ENCODE measurements at regions not wholly inside any gene's neighbourhood (a gene's known extent, or its start where the extent isn't known, plus 50 kb on each side); places are given as distances from the start of the nearest gene placed in this dataset.

DNA sequence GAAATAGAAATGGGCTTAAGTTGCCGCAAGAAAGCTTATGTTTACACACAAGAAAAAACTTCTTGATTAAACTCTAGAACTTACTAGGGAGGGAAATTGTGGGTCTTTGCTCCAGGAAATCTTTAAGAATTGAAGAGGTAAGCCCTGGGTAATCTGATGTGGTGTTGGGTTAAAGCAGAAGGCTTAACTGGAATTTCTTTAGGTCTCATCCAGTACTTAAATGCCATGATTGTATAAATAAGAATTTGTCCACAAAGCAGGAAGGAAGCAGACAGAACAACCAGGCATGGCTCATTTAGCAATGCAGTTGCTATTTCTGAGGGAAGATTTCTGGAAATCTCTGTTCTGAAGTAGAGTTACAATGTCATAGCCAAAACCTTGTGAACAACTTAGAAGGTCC is 360.4 kb downstream of the KLF5 start:
- no peak for DNase-seq (ENCODE audit: low read depth in 2 of 2, low spot score in 1 of 2)

DNA sequence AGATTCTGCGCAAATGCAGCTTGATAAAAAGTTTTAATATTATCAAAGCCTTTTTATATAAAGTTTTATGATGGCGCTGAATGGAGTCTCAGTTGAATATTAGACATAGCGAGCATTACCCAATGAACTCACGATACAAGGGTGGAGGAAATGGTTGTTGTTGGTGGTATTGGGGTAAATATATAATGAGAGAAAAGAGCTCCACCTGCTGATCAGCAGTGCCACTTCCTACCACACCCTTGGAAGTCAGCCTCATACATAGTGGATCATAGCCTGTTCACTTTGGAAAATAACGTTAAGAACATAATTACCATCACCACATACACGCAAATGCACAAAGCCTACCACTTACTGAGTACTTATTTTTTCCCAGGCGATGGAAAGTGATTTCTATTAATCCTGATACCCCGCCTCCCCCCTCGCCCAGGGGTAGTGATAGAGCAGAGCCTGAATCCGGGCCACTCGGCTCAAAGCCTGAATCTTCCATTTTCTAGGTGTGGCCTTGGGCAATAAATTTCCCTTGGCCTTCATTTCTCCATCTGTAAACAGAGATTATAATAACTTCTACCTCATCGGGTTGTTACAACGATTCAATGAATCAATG is 358.3 kb downstream of the KLF5 start:
- DNase-seq (ENCODE audit: low read depth in 2 of 2, low spot score in 1 of 2): no peak

DNA sequence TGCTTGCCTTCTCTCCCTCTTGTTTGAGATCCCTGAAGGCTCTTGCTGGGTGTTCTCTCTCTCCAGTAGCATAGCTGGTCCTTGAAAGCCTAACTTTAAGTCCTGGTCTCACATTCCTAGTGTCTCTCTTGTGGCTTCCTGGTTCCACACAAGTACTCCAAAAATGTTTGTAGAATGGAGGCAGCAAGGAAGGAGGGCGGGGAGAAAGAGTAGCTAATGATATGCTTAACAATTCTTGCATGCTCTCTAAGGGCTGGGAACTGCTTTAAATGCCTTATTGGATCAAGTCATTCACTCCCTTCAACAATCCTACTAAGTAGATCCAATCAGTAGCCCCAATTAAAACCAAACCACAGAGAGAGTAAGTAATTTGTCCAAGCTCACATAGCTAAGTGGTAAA is 357.3 kb downstream of the KLF5 start:
- no peak for DNase-seq (ENCODE audit: low read depth in 2 of 2, low spot score in 1 of 2)

DNA sequence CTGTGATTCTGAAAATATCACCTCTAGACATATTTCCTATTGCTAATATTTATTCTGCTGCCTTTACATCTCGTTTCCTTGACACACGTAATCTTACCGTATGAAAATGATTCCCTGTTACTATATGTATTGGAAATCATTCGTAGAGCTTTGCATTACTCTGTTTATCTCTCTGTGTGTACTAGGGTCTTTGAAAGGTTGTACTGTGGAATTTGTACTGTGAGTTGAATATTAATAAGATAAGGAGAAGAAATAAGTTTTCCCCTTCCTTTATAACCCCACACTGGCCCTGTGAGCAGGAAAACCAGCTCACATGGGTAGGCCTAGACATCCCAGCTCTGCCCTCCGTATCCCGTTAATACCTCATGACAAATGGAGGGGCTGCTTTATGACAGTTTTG is 354.9 kb downstream of the KLF5 start:
- no peak for DNase-seq (ENCODE audit: low read depth in 2 of 2, low spot score in 1 of 2)

DNA sequence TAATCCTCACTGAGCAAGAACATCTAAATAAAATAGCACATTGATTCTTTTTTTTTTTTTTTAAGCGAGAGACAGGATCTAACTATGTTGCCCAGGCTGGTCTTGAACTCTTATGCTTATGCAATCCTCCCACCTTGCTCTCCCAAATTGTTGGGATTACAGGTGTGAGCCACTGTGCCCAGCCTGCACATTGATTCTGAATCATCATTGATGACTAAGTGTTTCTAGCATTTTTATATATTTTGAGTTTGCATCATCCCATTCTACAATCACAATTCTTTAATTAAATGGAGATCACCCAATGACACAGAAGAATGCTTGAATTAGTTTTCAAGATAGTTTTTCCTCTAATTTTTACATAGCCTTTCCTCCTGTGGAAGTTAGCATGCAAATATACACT is 354.1 kb downstream of the KLF5 start:
- DNase-seq (ENCODE audit: low read depth in 2 of 2, low spot score in 1 of 2): no peak

DNA sequence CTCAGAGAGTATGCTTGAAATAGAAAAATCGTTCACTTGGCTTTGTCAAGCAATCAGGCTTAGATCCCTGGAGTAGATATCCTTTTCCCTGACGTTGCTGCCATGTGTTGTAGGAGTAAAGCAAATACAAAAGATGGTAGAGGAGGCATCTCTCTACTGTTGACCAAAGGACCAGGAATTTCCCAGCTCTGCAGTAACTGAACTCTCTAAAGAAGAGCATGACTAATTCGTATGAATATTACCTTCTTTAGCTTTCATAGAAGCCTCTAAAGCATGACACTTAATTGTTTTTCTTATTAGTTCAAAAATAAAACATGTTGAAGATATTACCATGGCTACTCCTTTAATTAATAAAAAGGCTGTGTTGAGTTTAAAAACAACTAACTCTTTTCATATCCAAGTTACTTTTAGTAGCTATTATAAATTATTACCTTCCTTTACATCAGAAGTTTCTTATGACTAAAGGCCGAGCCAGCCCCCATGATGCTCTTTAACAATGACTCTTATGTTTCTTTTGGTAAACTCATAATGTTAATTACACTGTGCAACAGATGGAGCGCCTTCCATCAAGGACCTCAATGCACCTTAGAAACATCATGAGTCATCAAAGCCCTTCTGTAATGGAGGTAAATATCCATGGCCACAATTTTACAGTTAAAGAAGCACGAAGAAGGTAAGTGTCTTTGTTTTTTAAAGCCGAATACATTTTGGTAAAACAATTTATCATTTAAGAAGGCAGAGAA is 352.4 kb downstream of the KLF5 start:
- no peak for DNase-seq (ENCODE audit: low read depth in 2 of 2, low spot score in 1 of 2)

DNA sequence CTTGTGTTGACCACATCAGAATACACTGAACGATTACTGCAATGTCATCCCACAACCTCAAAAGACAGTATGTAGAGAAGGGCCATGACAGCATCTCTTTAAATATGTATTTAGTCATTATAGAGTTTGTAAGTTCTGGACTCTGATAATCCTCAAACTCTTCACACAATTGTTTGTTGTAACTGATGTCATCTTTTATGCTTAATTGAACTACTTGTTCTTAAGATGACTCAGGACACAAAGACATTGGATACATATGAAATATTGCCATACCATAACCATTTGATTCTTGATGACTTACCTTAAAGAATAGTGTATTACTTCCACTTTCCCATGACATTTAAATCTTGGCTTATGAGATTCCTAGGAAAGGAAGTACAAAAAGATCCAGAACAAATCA is 347.6 kb downstream of the KLF5 start:
- DNase-seq (ENCODE audit: low read depth in 2 of 2, low spot score in 1 of 2): no peak

DNA sequence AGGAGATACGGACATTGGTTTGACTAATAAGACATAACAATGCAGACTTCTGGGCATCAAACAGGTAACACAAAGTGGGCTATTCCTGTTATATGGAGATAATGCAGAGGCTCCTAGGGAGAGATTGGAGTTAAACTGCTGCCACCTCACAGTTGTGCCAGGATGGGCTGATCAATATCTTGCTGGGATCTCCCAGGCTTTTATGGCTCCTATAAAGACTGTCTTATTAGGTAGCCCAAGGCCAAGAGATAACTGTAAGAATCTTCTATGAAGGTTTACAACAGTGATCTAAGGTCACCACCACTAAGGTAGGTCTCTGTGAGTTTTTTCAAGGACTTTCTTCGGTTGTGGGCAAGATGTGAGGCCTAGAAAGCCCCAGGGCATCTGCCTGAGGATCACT is 345.8 kb downstream of the KLF5 start:
- no peak for DNase-seq (ENCODE audit: low read depth in 2 of 2, low spot score in 1 of 2)

DNA sequence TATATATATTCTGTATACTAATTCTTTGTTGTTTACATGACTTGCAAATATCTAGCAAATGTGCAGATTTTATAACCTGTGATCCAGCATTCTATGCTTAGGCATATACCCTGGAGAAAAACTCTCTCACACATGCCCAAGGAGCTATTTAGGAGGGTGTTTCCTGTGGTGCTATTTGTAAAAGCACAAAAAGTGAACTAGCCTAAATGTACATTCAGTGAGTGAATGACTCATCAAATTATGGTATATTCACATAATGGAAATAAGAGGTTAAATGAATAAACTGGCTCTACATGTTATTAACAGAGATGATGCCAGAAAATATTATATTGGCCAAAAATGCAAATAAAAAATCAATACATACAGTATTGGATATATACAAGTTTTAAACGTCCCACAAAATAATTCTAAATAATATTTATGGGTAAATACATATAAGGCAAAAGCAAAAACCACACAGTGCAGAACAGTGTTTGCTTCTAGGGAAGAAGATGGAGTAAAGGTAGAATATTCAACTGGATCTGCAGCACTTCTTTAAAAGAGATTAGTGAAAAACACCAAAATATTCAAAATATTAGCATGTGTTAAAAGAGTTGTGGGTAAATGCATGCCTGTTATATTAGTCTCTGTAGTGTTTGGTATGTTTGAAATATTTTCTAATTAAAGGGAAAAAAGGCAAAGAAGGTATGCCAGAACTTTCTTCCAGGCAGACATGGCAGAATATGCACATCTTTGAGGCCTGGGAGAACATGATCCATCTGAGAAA is 344.7 kb downstream of the KLF5 start:
- no peak for DNase-seq (ENCODE audit: low read depth in 2 of 2, low spot score in 1 of 2)

DNA sequence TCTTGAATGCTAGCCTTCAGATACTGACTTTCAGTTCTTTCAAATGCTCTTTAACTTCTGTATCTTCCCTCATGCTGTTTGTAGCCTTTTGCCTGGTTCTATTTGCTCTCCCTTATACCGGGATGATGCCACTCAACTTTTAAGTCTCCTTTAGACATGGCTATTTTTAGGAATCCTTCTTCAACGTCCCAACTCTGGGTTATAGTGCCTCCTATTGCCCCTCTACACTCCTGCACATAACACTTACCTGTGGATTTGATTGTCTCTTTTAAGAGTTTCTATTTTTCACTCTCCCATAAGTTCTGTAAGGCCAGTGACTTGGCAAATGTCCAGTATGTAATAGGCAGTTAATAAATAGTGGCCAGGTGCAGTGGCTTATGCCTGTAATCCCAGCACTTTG is 343.0 kb downstream of the KLF5 start:
- no peak for DNase-seq (ENCODE audit: low read depth in 2 of 2, low spot score in 1 of 2)

DNA sequence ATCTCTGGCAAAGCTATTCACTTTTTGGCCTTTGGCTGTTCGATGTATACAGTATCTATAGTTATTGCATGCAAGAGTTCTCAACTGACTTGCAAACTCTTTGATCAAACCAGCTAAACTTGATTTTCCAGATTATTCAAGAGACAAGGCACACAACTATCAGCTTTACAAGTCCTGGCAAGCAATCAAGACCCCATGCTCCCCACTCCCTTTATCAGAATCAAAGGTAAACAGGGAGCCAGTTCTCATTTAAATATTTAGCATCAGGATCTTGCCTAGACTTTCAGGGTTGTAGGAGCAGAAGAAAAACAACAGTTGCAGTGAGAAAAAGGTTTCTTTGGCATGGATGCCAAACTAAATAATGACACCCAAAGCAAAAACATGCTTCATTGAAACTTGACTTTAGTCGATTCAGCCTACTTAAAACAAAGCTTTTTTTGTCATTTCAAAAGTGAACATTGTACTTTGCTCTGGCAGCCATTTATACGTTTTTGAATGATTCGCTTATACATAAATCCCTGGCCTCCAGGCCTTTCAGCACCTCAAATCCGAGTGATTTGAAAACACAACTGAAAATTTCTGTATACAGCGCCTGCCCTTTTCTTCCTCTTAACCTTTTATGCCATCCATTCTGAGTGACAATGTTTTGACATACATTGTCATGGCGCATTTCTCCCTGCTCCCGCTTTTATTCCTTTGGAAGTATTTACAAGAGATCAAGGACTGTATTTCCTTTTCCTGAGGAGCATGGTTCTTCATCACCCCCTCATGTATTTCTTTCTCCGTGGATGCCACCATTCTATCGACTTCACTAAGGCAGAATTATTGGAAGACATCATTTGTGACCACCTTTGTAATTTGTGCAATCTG is 340.8 kb downstream of the KLF5 start:
- DNase-seq (ENCODE audit: low read depth in 2 of 2, low spot score in 1 of 2): no peak

DNA sequence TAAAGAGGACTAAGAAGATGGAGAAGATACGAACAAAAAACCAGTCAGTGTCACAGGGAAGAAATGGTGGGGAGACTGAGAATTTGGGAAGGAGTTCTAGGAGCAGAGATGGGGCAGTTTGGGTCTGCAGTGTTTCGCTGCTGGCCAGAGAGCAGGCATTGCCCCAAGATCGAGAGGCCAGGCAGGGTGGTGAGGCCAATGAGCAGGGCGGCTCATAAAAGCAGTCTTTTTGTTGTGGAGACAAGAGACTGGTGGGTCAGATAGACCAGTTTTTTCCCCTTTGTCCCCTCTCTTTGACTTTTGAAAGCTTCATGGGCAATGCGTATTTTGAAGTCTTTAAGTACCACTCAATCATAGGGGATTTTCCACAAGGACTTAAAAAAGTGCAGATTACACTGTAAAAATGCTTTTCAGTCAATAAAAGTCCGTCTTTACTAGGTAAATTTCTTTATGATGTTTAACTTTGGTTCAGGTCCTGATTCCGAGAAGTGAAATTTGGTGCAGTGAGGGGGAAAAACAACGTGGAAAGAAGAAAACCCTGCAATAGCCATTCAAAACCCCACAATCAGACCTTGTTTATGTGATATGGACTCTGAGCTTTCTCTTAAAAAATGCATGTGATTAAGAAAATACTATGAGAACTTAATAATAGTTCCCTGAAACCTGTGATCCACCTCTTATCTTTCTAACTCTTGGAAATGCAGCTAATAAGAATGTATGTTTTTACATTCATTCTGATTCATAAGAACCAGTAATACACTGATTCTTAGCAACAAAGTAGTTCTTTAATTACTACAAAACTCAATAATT is 338.9 kb downstream of the KLF5 start:
- no peak for DNase-seq (ENCODE audit: low read depth in 2 of 2, low spot score in 1 of 2)

DNA sequence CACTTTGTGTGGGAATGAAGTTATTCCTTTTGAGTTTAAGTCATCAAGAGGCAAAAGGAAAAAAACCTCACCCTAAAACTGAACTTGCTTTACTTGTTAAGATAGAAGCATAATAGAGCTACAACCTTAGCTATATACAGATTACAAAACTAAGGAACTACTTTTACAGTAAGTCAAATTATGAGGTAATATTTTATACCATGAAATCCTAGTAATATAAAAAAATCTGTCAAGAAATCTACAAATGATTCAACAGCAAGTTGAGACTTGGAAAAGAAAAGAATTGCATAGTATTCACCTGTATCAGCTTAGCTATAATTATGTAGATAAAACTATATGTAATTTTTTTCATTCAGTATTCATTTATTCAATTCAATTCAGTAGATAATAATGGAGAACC is 335.3 kb downstream of the KLF5 start:
- DNase-seq (ENCODE audit: low read depth in 2 of 2, low spot score in 1 of 2): no peak

DNA sequence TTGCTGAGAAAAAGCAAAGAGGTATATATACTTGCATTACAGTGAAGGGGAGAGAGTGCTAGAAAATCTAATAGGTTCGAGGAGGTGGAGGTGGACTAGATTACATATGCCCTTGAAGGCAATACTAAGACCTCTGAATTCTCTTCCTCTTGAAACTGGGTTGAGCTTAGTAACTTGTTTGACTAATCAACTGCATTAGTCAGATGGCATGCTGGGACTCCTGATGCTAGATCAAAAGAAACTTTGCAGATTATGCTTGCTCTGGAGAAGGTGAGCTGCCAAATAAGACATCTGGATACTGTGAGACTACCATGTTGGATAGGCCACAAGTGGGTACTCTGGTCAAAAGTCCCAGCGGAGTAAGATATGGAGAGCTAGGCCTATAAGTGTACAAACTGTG is 331.3 kb downstream of the KLF5 start:
- DNase-seq (ENCODE audit: low read depth in 2 of 2, low spot score in 1 of 2): no peak

DNA sequence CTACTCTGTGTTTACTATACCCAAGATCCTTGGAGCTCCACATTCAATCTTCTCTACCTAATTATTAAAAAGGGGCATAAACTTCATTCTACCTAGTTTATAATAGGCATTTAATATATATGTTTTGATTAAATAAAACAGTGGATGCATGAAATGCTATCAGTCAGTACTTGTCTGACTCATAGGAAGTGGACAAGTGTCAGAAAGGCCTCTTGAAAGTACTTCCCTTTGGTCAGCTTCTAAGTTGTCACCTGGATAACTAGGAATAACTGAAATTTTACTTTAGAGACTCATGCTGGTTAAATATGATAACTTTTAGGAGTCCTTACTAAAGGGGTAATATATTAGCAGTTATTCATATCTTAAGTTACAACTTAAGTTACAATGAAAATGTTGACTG is 329.8 kb downstream of the KLF5 start:
- DNase-seq (ENCODE audit: low read depth in 2 of 2, low spot score in 1 of 2): no peak

DNA sequence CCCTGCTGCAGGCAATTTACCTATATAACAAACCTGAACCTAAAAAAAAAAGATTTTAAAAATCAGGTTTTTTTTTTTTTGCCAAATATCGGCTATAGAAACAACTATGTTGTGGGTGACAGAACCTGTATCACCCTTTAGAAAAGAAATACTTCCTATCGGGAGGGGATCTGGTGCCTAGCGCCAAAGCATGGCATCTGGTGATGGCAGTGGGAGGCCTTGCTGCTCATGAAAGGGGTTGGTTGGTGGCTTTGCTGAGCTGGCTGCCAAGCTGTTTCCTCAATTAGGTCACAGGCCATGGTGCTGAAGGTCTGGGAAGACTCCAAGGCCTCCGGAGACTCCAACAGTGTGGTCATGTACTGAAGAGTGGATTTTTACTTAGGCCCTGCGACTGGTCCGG is 328.5 kb downstream of the KLF5 start:
- DNase-seq (ENCODE audit: low read depth in 2 of 2, low spot score in 1 of 2): no peak

DNA sequence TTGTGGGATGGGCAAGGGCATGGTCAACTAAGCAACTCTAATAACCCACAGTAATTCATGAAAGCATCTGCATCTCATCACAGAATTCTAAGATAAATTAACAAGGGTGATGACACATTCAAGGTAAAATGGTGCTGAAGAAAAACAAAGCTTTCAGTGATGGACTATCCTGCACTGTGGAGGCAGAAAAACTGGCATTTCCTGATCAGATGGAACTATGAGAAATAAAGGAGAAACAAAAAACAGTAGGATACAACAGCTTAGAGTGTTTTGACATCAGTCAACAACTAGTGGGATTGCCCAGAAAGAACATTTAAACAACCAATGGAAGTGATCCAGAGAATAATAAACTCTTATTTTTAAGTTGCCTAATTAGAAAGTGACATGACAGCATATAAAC is 327.0 kb downstream of the KLF5 start:
- no peak for DNase-seq (ENCODE audit: low read depth in 2 of 2, low spot score in 1 of 2)

DNA sequence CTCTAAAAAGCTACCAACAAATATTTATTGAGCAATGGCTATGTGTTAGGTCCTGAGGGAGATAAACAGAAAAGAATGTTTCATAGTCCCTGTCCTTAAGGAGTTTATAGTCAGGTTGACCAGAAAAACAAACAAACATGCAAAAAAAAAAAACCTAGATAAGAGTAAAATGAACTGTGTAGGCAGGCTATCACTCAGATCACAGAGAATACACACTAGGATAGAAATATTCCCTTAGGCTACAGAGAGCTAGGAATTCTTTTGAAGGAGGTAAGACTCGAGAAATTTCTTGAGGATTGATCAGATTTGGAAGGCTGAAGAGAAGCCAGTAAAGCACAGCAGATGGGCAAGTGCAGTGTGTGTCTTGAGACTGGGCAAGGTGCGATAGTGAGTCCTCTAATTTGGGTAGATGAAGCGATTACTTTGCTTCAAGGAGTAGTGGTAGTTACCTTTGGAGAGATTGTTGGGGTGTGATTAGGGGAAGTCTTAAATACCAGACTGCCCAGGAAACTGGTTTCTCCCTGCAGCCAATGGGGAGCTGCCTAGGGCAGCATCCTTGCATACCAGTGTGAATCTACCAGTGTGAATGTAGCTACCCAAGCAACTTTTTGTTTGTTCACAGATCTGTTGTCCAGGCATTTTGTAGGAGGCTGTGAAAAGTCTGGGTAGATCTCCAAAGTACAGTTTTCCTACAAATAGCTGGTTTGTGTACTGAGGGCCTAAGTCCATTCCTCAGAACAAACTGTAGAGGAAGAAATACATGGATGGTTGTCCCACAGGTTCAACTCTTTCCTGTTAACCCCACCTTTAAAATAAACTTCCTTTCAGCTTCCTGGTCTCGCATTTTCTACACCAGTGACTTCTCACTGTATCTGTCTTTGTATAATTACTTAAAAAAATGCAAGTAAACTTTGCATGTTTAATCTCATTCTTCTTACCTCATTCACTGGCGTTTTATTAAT is 314.1 kb downstream of the KLF5 start:
- no peak for DNase-seq (ENCODE audit: low read depth in 2 of 2, low spot score in 1 of 2)

DNA sequence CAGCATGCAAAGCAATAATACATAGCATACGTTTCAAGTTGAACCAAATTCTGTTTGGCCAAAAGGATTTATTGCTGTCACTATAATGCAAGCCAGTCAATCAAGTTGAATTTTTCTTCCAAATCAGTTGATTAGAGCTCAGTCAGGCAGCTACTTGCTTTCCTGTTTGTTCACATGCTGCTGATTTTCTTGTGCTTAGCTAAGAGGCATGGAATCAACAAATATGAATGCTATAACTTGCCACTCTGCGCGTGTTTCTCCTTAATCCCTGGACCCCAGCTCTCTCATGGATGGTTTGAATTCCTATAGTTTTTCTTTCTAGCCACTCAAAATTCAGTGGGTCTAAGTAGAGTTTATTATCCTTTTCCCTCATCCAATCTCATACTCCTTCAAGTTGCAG is 311.3 kb downstream of the KLF5 start:
- DNase-seq (ENCODE audit: low read depth in 2 of 2, low spot score in 1 of 2): no peak

DNA sequence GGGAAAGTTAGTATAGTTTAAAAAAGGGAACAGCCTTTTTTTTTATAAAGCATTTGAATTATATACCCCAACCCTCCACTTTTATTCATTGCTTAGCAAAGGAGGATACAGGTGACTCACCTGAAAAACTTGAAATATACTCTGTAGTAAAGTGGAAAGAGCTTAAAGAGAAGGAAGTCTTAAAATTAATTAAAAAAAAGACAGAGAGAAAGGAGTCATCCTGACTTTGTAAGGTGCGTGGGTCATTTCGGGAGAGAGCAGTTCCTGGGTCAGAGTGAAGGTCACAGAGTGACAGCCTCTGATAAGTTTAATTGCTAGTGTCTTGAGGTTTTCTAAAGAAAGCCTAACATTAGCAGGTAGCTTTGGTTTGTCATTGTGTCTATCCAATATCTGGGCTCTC is 310.3 kb downstream of the KLF5 start:
- DNase-seq (ENCODE audit: low read depth in 2 of 2, low spot score in 1 of 2): no peak

Measured in stimulated activated CD8-positive, alpha-beta memory T cell treated with anti-CD3 and anti-CD28 coated beads, Interleukin-4, amount 100 ng/mL, for 1 hour (primary cell).